ENCODE measurements at regions not wholly inside any gene's neighbourhood (a gene's known extent, or its start where the extent isn't known, plus 50 kb on each side); places are given as distances from the start of the nearest gene placed in this dataset.
"Not testable (repeated sequence)": the region's sequence is repeated elsewhere in the genome, so short reads cannot be mapped to it uniquely, and the experiment has no call there.

- no peak for DNase-seq (ENCODE audit: low read depth)
Measured at GRCh38 chr2:64795024-64795592, 141.4 kb upstream of the SERTAD2 start.

DNA sequence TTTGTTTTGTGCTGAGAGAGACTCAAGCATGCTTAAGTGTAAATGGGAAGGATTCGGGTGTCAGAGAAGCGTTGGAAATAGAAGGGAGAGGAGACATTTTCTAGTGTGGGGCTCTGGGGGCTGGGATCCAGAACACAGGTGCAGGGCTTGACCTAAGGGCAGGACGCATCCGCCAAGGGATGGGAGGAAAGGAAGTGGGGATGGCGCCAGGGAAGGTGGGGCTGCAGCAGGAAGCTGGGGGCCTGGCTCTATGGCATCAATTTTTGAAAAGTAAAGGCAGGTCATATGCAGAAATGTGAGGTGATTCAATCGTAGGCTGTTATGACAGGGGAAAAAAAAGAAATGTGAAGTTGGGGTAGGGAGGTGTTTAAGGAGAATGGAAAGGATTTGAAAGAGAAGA, 143.2 kb upstream of the SERTAD2 start:
- no peak for DNase-seq (ENCODE audit: low read depth)

- DNase-seq (ENCODE audit: low read depth), result no peak
Measured at GRCh38 chr2:64797881-64798575, 144.3 kb upstream of the SERTAD2 start.

DNA sequence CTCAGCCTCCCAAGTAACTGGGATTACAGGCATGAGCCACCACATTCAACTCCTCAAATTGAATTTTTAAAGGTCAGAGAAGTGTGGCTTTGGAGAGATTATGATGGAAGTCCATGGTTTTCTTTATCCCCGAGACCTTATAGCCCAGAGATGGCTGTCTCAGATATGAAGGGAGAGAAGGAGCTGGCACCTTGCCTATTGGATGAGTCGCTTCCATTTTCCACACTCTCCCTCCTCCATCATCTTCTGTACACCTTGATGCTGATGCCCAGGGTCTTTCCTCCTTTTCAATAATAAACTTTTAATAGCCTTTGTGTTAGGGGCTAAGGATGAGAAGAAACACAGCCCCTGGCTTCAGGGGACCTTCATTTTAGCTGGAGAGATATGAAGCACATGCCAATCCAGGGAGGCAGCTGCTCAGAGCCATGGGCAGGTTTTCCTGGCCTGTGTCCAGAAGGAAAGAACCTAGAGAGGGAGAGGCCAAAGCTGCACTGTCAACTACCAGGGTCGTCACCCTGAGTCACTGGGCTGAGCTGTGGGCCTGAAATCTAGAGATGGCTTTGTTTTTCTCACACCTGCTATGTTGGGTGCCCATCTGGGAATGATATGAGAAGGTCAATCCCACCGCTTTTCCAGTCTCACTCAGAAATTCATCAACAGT, 146.0 kb upstream of the SERTAD2 start:
- DNase-seq (ENCODE audit: low read depth), result no peak

GRCh38 chr2:64803776-64804175, 150.1 kb upstream of the SERTAD2 start:
- no peak for DNase-seq (ENCODE audit: low read depth)

DNA sequence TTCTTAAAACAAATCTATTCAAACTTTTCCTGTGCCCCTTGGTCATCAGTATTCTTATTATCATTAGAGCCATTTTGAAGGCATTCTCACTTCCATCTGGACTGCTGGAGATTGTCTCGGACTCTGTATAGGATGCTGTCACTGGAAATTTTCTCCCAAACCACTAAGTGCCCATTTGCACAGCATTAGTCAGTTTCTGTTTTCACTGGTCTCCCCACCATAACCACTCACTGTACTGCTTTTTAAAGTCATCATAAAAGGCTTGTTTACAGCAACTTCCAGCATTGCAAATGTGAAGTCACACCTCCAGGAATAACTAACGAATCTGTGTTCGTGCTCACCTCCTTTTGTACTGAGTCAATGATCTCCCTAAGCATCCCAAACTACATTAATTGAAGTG, 150.9 kb upstream of the SERTAD2 start:
- no peak for DNase-seq (ENCODE audit: low read depth)

DNA sequence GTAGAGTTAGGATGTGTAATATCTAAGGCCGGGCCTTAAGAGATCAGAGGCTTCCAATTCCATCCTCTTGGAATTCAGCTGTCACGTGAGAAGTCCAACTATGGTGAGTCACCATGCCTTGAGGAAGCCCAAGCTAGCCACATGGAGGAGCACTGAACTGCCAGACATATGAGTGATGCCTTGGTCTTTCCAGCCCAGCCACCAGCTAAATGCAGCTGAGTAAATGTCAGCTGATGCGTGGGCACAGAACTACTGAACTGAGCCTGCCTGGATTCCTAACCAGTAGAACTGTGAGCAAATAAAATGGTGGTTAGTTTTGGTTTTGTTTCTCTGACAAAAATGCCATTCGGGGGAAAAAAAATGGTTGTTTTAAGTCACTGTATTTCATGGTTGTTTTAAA, 153.7 kb upstream of the SERTAD2 start:
- no peak for DNase-seq (ENCODE audit: low read depth)

- DNase-seq (ENCODE audit: low read depth), result no peak
Measured at GRCh38 chr2:64808092-64808491, 154.4 kb upstream of the SERTAD2 start.

- DNase-seq (ENCODE audit: low read depth), result no peak
Measured at GRCh38 chr2:64808754-64809153, 155.0 kb upstream of the SERTAD2 start.

DNA sequence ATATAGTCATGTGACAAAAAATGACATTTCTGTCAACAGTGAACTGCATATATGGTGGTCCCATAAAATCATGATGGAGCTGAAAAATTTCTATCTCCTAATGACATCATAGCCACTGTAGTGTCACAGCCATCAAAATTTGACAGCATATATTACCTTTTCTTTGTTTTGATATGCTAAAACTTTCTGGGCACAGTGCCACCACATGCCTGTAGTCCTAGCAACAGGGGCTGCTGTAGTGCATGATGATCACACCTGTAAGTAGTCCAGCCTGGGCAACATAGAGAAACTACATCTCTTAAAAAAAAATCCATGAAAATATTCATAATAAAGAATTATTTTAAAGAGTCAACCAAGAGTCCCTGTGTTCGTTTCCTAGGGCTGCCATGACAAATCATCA, 155.5 kb upstream of the SERTAD2 start:
- DNase-seq (ENCODE audit: low read depth), result no peak

- no peak for DNase-seq (ENCODE audit: low read depth)
Measured at GRCh38 chr2:64812285-64812684, 158.6 kb upstream of the SERTAD2 start.

DNA sequence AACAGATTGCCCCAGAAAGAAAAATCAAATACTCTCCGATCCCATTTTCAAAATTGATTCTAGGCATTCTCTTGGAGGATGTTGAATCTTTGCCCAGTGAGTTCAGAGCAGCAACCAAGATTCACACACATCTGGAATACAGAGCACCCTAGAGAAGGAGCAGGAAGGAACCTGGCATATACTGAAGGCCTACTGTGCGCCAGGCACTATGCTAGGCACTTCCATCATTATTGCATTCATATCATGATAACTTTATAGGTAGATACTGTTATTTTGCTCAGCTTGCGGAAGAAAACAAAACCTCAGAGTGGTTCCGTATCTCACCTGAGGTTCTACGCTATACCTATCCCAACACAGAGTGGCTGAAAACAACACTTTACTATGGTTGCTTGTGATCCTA, 160.3 kb upstream of the SERTAD2 start:
- no peak for DNase-seq (ENCODE audit: low read depth)

DNA sequence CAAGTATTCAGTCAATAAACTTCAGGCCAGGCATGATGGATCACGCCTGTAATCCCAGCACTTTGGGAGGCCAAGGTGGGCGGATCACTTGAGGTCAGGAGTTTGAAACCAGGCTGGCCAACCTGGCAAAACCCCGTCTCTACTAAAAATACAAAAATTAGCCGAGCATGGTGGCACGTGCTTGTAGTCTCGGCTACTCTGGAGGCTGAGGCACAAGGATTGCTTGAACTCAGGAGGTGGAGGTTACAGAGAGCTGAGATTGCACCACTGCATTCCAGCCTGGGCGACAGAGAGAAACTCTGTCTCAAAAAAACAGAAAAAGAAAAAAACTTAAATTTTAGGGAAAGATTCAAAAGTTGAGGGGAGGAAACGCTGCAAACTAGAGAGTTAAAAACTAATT, 162.8 kb upstream of the SERTAD2 start:
- DNase-seq (ENCODE audit: low read depth), result not testable (repeated sequence)

GRCh38 chr2:64817453-64817852, 163.7 kb upstream of the SERTAD2 start:
- DNase-seq (ENCODE audit: low read depth), result no peak

GRCh38 chr2:64818664-64819060, 164.9 kb upstream of the SERTAD2 start:
- DNase-seq (ENCODE audit: low read depth), result no peak

- DNase-seq (ENCODE audit: low read depth), result no peak
Measured at GRCh38 chr2:64819361-64819760, 165.6 kb upstream of the SERTAD2 start.

GRCh38 chr2:64819774-64820688, 166.3 kb upstream of the SERTAD2 start:
- DNase-seq (ENCODE audit: low read depth), result no peak

DNA sequence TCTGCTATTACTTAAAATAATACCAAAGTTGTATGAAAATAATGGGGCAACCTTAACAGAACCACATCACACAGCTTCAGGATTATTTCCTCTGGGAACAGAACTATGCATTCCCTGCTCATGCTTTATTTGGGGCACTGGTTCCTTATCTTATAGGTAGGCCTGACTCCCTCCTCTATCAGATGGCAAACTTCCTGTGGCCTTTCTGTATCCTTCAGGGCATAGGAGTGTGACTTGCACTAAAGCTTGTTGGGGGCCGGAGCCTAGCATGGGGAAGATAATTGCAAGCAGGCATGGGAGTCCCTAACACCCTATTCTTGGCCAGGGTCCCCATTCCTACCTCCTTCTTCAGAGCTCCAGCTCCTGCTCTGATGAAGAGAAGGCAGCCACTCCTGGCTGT, 167.2 kb upstream of the SERTAD2 start:
- DNase-seq (ENCODE audit: low read depth), result no peak

DNA sequence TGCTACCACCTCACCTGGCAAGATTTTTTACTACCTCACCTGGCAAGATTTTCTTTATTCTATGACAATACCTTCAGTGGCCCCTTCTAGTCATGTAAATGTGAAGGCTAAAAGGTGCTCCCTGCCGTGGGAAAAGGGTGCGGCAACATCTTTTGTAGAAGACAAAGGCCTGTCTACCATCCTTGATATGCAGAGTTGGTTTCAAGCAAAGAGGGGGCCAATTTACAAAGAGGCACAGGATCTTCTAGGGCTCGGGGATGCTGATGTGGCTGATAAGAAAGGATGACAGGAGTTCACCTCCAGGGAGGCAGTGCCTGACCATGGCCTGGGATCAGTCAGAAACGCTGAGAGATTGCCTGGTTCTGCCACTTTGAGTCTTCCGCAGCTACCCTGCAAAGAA, 165.4 kb upstream of the SLC1A4 start:
- DNase-seq (ENCODE audit: low read depth), result no peak

GRCh38 chr2:64825831-64826491, 163.2 kb upstream of the SLC1A4 start:
- no peak for DNase-seq (ENCODE audit: low read depth)

GRCh38 chr2:64826703-64827102, 162.5 kb upstream of the SLC1A4 start:
- no peak for DNase-seq (ENCODE audit: low read depth)

GRCh38 chr2:64828261-64828660, 160.9 kb upstream of the SLC1A4 start:
- DNase-seq (ENCODE audit: low read depth), result no peak

Data from stimulated activated CD8-positive, alpha-beta memory T cell treated with anti-CD3 and anti-CD28 coated beads, Interleukin-15, amount 100 ng/mL, for 24 hours (primary cell).